ENCODE measurements at regions not wholly inside any gene's neighbourhood (a gene's known extent, or its start where the extent isn't known, plus 50 kb on each side); places are given as distances from the start of the nearest gene placed in this dataset.

DNA sequence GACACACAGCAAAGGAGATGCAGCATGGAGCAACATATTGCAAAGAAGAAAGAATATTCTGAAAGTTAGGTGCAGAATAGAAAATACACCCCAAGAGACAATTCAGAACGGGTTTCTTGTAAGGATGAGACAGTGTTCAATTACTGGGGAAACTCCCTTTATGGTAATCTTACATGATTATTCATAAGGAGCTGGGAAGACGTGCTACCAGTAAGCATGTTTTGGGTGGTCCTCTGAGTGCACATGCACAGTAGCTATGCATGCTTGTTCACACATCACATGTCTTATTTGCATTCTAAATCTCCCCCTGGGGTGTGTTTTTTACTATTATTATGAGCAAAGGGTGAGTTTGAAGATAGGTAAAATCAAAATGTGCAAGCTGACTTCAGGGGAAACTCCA lies 1448.8 kb downstream of the TECRL start:
- no peak overlapping the region for H3K4me3 Mint-ChIP-seq
- H3T11ph ChIP-seq (ENCODE audit: low read length): no peak overlapping the region
- H3K9me3 Mint-ChIP-seq: no peaks in the 10 kb centered on the region
- no peaks in the 10 kb centered on the region for H3K36me3 Mint-ChIP-seq (ENCODE audit: insufficient read depth in 1 of 3, low read depth in 3 of 3)
- H4K5ac ChIP-seq (ENCODE audit: insufficient read length, low read depth, low read length): no peak overlapping the region
- no peak overlapping the region for H3K4ac ChIP-seq (ENCODE audit: low read depth, low read length)
- H3K27ac Mint-ChIP-seq: no peak overlapping the region
- no peaks in the 10 kb centered on the region for H3K4me1 ChIP-seq (ENCODE audit: insufficient read depth, low read length)
- H3K18ac ChIP-seq (ENCODE audit: insufficient read length, low read depth, low read length): no peak overlapping the region
- H2BK120ac ChIP-seq (ENCODE audit: low read depth, low read length, poor library complexity, severe bottlenecking): no peak overlapping the region
- H3K9me3 ChIP-seq (ENCODE audit: control insufficient read depth, low read depth, low read length): no peaks in the 10 kb centered on the region
- no peaks in the 10 kb centered on the region for H4K20me1 ChIP-seq (ENCODE audit: control insufficient read depth, insufficient read depth, insufficient read length)
- no peak overlapping the region for H2BK5ac ChIP-seq (ENCODE audit: insufficient read length, low read length)
- H3K9ac ChIP-seq (ENCODE audit: extremely low read depth, insufficient read length, low read length): no peak overlapping the region
- no CpG with 5 or more reads among the region's 2 CpGs for WGBS (ENCODE audit: extremely low coverage, insufficient read length, low lambda C conversion rate)
- H2BK15ac ChIP-seq (ENCODE audit: low read depth, low read length): no peak overlapping the region
- no peak overlapping the region for H3K27ac ChIP-seq (ENCODE audit: insufficient read length, low read depth, low read length)
- no peaks in the 10 kb centered on the region for H3K4me1 Mint-ChIP-seq
- H3K56ac ChIP-seq (ENCODE audit: insufficient read length, low read depth, low read length): no peak overlapping the region
- H3K79me2 ChIP-seq (ENCODE audit: insufficient read depth, low read length): no peaks in the 10 kb centered on the region
- H2AK5ac ChIP-seq (ENCODE audit: insufficient read length, low read length): no peak overlapping the region
- no peak overlapping the region for H2BK12ac ChIP-seq (ENCODE audit: insufficient read length, low read depth, low read length)
- no peak overlapping the region for H4K8ac ChIP-seq (replicated peaks; ENCODE audit: insufficient read length, low read depth, low read length)
- H3K27me3 Mint-ChIP-seq (ENCODE audit: low read depth): no peaks in the 10 kb centered on the region
- TF ChIP-seq, protein P1, sequence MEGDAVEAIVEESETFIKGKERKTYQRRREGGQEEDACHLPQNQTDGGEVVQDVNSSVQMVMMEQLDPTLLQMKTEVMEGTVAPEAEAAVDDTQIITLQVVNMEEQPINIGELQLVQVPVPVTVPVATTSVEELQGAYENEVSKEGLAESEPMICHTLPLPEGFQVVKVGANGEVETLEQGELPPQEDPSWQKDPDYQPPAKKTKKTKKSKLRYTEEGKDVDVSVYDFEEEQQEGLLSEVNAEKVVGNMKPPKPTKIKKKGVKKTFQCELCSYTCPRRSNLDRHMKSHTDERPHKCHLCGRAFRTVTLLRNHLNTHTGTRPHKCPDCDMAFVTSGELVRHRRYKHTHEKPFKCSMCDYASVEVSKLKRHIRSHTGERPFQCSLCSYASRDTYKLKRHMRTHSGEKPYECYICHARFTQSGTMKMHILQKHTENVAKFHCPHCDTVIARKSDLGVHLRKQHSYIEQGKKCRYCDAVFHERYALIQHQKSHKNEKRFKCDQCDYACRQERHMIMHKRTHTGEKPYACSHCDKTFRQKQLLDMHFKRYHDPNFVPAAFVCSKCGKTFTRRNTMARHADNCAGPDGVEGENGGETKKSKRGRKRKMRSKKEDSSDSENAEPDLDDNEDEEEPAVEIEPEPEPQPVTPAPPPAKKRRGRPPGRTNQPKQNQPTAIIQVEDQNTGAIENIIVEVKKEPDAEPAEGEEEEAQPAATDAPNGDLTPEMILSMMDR (conservative IDR thresholded peaks at IDR 0.05): no peak
- no peak overlapping the region for H2BK20ac ChIP-seq (ENCODE audit: low read depth, low read length, poor library complexity, severe bottlenecking)
- H3K23me2 ChIP-seq (ENCODE audit: insufficient read length, low read depth, low read length, poor library complexity, severe bottlenecking): no peaks in the 10 kb centered on the region
- no peak overlapping the region for H3K14ac ChIP-seq (ENCODE audit: insufficient read depth, low read length)
- H3K23ac ChIP-seq (ENCODE audit: insufficient read length, low read depth, low read length): no peak overlapping the region
- no peaks in the 10 kb centered on the region for H3K79me1 ChIP-seq (ENCODE audit: insufficient read depth, low read depth, low read length, poor library complexity, severe bottlenecking)
- no peak overlapping the region for H4K91ac ChIP-seq (ENCODE audit: insufficient read length, low read depth, low read length)
- H2AFZ ChIP-seq (ENCODE audit: low read length): no peak overlapping the region
- H3K4me2 ChIP-seq (ENCODE audit: insufficient read depth, insufficient read length, low read length): no peak overlapping the region
- no peak for DNase-seq
- no peaks in the 10 kb centered on the region for H3K27me3 ChIP-seq (ENCODE audit: insufficient read depth, low read length)

Measured in H9 (cell line).